ENCODE measurements at regions not wholly inside any gene's neighbourhood (a gene's known extent, or its start where the extent isn't known, plus 50 kb on each side); places are given as distances from the start of the nearest gene placed in this dataset.

DNA sequence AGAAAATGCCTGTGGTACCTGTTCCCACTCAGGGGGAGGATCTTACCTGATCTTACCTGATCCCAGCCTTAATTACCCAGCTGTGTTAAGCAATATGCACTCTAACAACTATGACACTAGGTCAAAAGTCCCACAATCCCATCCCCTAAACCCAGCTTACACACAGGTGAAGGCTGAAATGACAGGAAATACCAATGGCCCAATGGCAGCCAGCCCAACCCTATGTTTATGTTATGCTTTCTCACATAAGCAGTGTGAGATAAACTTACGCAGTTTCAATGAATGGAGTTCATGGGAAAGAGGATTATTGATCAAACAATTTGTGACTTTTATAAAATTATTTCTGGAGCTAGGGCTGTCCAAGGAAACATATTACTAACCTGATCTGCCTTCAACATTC, 91.9 kb downstream of the GPAM start:
- no peak overlapping the region for H3K27ac Mint-ChIP-seq
- Histone ChIP-seq H3K36me3 (ENCODE audit: control insufficient read depth, insufficient read depth, low read length) (no peaks in the 10 kb centered on the region), H3K27ac (ENCODE audit: insufficient read depth, low read length, poor library complexity, severe bottlenecking) (no peak overlapping the region), H3K4me1 (ENCODE audit: control insufficient read depth, insufficient read depth, low read length, poor library complexity, severe bottlenecking) (no peaks in the 10 kb centered on the region), H3K4me3 (ENCODE audit: low read depth, low read length) (no peak overlapping the region), H3K27me3 (ENCODE audit: control insufficient read depth, insufficient read depth, low read length) (no peaks in the 10 kb centered on the region), H3K9me3 (ENCODE audit: control insufficient read depth in 2 of 2, low read length in 2 of 2) (no peaks in the 10 kb centered on the region)
- no peaks in the 10 kb centered on the region for H3K27me3 Mint-ChIP-seq
- DNase-seq (no peak), ATAC-seq (ENCODE audit: low read depth in 2 of 2) (no peak)
- H3K4me3 Mint-ChIP-seq: no peak overlapping the region
- H3K9me3 Mint-ChIP-seq: peaks cover 0 to 2% (median 0%) of the 10 kb centered on the region in 7 donors
- no peaks in the 10 kb centered on the region for H3K36me3 Mint-ChIP-seq
- no peaks in the 10 kb centered on the region for H3K4me1 Mint-ChIP-seq

DNA sequence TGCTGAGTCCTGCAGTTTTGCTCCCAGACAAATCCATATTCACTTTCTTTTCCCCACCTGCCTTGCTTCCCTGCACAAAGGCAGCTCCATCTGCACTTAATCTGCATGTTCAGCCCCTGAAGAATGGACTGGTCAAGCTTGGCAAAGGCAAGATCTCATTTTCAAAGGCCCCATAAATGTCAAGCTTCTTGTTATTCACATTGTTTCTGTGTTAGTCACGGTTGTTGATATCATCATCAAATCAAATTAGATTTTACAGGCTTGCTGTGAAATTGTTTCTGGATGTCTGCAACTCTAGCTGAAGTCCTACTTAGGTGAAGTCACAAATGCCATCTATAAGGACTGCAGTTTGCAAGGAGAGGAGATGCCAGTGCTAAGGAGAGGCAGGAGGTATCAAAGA, 91.0 kb downstream of the GPAM start:
- no peaks in the 10 kb centered on the region for H3K27me3 Mint-ChIP-seq
- H3K9me3 Mint-ChIP-seq: peaks cover 0 to 2% (median 0%) of the 10 kb centered on the region in 7 donors
- no peak overlapping the region for H3K27ac Mint-ChIP-seq
- Histone ChIP-seq H3K4me3 (ENCODE audit: low read depth, low read length) (no peak overlapping the region), H3K27me3 (ENCODE audit: control insufficient read depth, insufficient read depth, low read length) (no peaks in the 10 kb centered on the region), H3K9me3 (ENCODE audit: control insufficient read depth in 2 of 2, low read length in 2 of 2) (no peaks in the 10 kb centered on the region), H3K36me3 (ENCODE audit: control insufficient read depth, insufficient read depth, low read length) (no peaks in the 10 kb centered on the region), H3K4me1 (ENCODE audit: control insufficient read depth, insufficient read depth, low read length, poor library complexity, severe bottlenecking) (no peaks in the 10 kb centered on the region), H3K27ac (ENCODE audit: insufficient read depth, low read length, poor library complexity, severe bottlenecking) (no peak overlapping the region)
- ATAC-seq (ENCODE audit: low read depth in 2 of 2) (no peak), DNase-seq (no peak)
- no peaks in the 10 kb centered on the region for H3K4me1 Mint-ChIP-seq
- H3K4me3 Mint-ChIP-seq: no peak overlapping the region
- no peaks in the 10 kb centered on the region for H3K36me3 Mint-ChIP-seq

DNA sequence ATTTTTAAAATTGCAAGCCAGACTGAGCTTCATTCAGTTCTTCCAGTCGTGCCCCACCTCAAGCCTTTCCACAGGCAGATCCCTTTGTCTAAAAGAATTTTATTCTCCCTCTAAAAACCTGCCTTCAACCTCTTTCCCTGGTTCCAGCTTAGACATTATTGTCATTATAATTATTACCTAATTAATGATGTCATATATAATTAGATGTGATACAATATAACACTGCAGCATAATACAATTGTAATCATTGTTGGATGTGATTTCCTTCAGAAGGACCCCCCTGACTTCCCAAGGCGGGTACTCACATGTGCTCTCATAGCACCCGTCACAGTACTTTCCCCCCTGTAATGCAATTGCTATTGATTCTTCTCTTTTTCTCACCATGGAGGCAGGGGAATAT, 88.6 kb downstream of the GPAM start:
- Histone ChIP-seq H3K27ac (ENCODE audit: insufficient read depth, low read length, poor library complexity, severe bottlenecking) (no peak overlapping the region), H3K27me3 (ENCODE audit: control insufficient read depth, insufficient read depth, low read length) (no peaks in the 10 kb centered on the region), H3K9me3 (ENCODE audit: control insufficient read depth in 2 of 2, low read length in 2 of 2) (no peaks in the 10 kb centered on the region), H3K4me1 (ENCODE audit: control insufficient read depth, insufficient read depth, low read length, poor library complexity, severe bottlenecking) (no peaks in the 10 kb centered on the region), H3K4me3 (ENCODE audit: low read depth, low read length) (no peak overlapping the region), H3K36me3 (ENCODE audit: control insufficient read depth, insufficient read depth, low read length) (no peaks in the 10 kb centered on the region)
- H3K9me3 Mint-ChIP-seq: peaks cover 0 to 2% (median 0%) of the 10 kb centered on the region in 7 donors
- no peak overlapping the region for H3K27ac Mint-ChIP-seq
- no peak overlapping the region for H3K4me3 Mint-ChIP-seq
- no peak for ATAC-seq (ENCODE audit: low read depth in 2 of 2)
- H3K36me3 Mint-ChIP-seq: no peaks in the 10 kb centered on the region
- no peak for DNase-seq
- no peaks in the 10 kb centered on the region for H3K4me1 Mint-ChIP-seq
- H3K27me3 Mint-ChIP-seq: no peaks in the 10 kb centered on the region

DNA sequence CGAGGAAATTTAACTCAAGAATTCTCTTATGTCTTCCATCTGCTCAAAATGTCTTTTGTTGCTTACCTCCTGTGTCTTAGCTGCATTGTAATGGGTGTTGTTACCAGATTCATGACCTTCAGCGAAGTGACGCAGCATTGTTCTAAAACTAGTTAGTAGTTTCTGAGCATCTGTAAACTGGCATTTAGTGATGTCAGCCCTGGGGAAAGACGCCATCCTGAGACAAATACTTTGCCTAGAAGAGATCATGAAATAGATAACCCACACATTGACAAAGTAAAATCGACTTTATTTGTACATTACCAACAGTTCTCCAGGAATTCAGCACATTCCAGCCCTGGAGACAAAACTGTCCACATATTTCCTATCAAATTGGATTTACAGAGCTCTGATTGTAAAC, 87.8 kb downstream of the GPAM start:
- H3K4me1 ChIP-seq (ENCODE audit: control insufficient read depth, insufficient read depth, low read length, poor library complexity, severe bottlenecking): no peaks in the 10 kb centered on the region
- H3K4me1 Mint-ChIP-seq: no peaks in the 10 kb centered on the region
- H3K9me3 ChIP-seq (ENCODE audit: control insufficient read depth in 2 of 2, low read length in 2 of 2): no peaks in the 10 kb centered on the region
- H3K4me3 ChIP-seq (ENCODE audit: low read depth, low read length): no peak overlapping the region
- H3K36me3 Mint-ChIP-seq: no peaks in the 10 kb centered on the region
- DNase-seq (no peak), ATAC-seq (ENCODE audit: low read depth in 2 of 2) (no peak)
- H3K27me3 ChIP-seq (ENCODE audit: control insufficient read depth, insufficient read depth, low read length): no peaks in the 10 kb centered on the region
- no peaks in the 10 kb centered on the region for H3K27me3 Mint-ChIP-seq
- H3K4me3 Mint-ChIP-seq: no peak overlapping the region
- H3K36me3 ChIP-seq (ENCODE audit: control insufficient read depth, insufficient read depth, low read length): no peaks in the 10 kb centered on the region
- H3K9me3 Mint-ChIP-seq: peaks cover 0 to 4% (median 0%) of the 10 kb centered on the region in 7 donors
- H3K27ac ChIP-seq (ENCODE audit: insufficient read depth, low read length, poor library complexity, severe bottlenecking): no peak overlapping the region
- H3K27ac Mint-ChIP-seq: no peak overlapping the region

DNA sequence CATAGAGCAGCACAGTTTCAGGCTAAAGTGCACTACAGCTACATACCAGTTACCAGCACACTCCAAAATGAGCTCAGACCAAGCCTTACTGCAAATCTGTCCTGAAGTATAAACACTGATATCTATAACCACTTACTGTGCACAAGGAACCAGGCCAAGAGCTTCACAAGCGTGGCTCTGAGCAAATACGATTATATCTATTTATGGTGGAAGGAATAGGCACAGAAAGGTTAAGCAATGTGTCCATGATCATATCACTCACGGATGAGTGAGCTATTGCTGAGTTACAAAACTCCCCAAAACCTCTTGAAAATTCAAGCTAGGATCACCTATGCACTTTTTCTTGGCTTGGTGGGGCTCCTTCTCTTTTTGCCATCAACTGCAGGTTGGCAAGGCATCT, 84.9 kb downstream of the GPAM start:
- Histone ChIP-seq H3K4me1 (ENCODE audit: control insufficient read depth, insufficient read depth, low read length, poor library complexity, severe bottlenecking) (no peaks in the 10 kb centered on the region), H3K9me3 (ENCODE audit: control insufficient read depth in 2 of 2, low read length in 2 of 2) (no peaks in the 10 kb centered on the region), H3K4me3 (ENCODE audit: low read depth, low read length) (no peak overlapping the region), H3K36me3 (ENCODE audit: control insufficient read depth, insufficient read depth, low read length) (no peaks in the 10 kb centered on the region), H3K27me3 (ENCODE audit: control insufficient read depth, insufficient read depth, low read length) (no peaks in the 10 kb centered on the region), H3K27ac (ENCODE audit: insufficient read depth, low read length, poor library complexity, severe bottlenecking) (no peak overlapping the region)
- Mint-ChIP-seq H3K4me1 (no peaks in the 10 kb centered on the region), H3K27ac (no peak overlapping the region), H3K9me3 (peaks cover 0 to 9% (median 2%) of the 10 kb centered on the region in 7 donors), H3K27me3 (peaks cover 7% of the 10 kb centered on the region), H3K4me3 (no peak overlapping the region), H3K36me3 (no peaks in the 10 kb centered on the region)
- ATAC-seq (ENCODE audit: low read depth in 2 of 2) (no peak), DNase-seq (no peak)
